Endothelial cell of umbilical vein (primary cell): ENCODE measurements at regions not wholly inside any gene's neighbourhood (a gene's known extent, or its start where the extent isn't known, plus 50 kb on each side); places are given as distances from the start of the nearest gene placed in this dataset.

Source experiments
- CTCF ChIP-seq, 2 donors: IDR thresholded peaks; 1 replicate in 1 of 2; 2 replicates in 1 of 2; pipeline ENCODE4 v1.5.1; 2011; ENCODE audit warnings: low read length in 2 of 2, mild to moderate bottlenecking in 2 of 2, moderate library complexity in 2 of 2, control low read depth in 1 of 2, inconsistent platforms in 1 of 2, low read depth in 1 of 2; ENCODE audit not compliant: insufficient read depth in 1 of 2; ENCODE audit errors: extremely low read depth in 1 of 2
- EZH2 ChIP-seq: IDR thresholded peaks from 2 replicates; pipeline ENCODE4 v1.6.1; 2012; ENCODE audit warnings: borderline replicate concordance, low read depth, mild to moderate bottlenecking, moderate library complexity, low read length, inconsistent platforms; ENCODE audit not compliant: severe bottlenecking
- FOS ChIP-seq: IDR thresholded peaks from 2 replicates; pipeline ENCODE4 v1.6.1; 2011; ENCODE audit warnings: mild to moderate bottlenecking, low read length, moderate library complexity, borderline replicate concordance; ENCODE audit not compliant: insufficient read depth
- JUN ChIP-seq: IDR thresholded peaks from 2 replicates; pipeline ENCODE4 v1.6.1; 2011; ENCODE audit warnings: borderline replicate concordance, low read depth; ENCODE audit not compliant: insufficient read length, insufficient read depth
- MAX ChIP-seq: IDR thresholded peaks from 2 replicates; pipeline ENCODE4 v1.6.1; 2011; ENCODE audit not compliant: insufficient read depth, insufficient read length
- POLR2A ChIP-seq: IDR thresholded peaks from 2 replicates; pipeline ENCODE4 v1.6.1; 2012; ENCODE audit warnings: low read depth, mild to moderate bottlenecking, control low read depth, low read length
- POLR2AphosphoS5 ChIP-seq: IDR thresholded peaks from 2 replicates; pipeline ENCODE4 v1.6.1; 2012; ENCODE audit warnings: low read depth, mild to moderate bottlenecking, control low read depth, low read length, moderate library complexity; ENCODE audit not compliant: insufficient read depth

- no peak for TF ChIP-seq POLR2AphosphoS5
- TF ChIP-seq CTCF (IDR thresholded peaks at IDR 0.05; ENCODE audit: extremely low read depth in 1 of 2, insufficient read depth in 1 of 2, low read depth in 1 of 2, low read length in 2 of 2) = no peak
- no peak for TF ChIP-seq POLR2A
- TF ChIP-seq EZH2 = no peak
- TF ChIP-seq FOS = no peak
- no peak for TF ChIP-seq JUN
- TF ChIP-seq MAX = no peak
Observed at GRCh38 chr6:77124604-77125003, 338.7 kb downstream of the HTR1B start.
